Fibroblast of skin of right quadriceps (primary cell): ENCODE measurements at regions not wholly inside any gene's neighbourhood (a gene's known extent, or its start where the extent isn't known, plus 50 kb on each side); places are given as distances from the start of the nearest gene placed in this dataset.

ENCODE experiments used
- DNase-seq: peaks from one replicate; pipeline ENCODE4 v3.0.0-alpha.2; 2013

DNA sequence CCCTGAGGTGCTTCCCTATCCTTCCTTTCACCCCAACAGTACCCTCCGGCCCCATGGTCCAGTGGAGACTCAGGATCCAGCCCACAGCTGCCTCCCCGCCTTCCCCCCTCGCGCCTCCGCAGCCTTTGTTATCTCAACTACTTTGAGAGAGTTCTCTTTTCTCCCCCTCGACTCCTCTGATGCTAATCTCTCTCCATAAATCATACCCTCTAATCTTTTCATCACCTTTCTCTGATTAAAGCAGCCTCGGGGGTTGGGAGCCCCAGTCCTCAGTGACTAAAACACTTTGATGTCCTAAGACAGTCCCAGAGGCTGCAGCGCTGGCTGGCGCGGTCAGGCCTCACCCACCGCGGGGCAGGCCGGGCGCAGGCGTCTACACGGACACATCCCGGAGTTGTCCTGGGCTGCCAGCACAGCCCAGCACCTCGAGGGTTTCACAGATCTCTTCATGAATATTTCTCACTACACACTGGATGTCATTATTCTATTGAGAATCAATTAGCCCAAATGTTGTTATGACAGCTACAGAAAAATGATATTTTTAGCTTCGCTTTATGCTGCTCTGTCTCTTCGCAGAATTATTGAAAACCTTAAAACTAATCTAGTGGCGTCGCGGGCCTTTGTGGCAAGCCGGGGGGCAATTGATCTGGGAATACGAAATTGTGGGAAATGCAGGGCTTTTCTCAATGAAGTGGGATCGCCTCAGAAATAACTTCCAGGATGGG, 289.5 kb downstream of the RRAGC start:
- DNase-seq, result no peak

DNA sequence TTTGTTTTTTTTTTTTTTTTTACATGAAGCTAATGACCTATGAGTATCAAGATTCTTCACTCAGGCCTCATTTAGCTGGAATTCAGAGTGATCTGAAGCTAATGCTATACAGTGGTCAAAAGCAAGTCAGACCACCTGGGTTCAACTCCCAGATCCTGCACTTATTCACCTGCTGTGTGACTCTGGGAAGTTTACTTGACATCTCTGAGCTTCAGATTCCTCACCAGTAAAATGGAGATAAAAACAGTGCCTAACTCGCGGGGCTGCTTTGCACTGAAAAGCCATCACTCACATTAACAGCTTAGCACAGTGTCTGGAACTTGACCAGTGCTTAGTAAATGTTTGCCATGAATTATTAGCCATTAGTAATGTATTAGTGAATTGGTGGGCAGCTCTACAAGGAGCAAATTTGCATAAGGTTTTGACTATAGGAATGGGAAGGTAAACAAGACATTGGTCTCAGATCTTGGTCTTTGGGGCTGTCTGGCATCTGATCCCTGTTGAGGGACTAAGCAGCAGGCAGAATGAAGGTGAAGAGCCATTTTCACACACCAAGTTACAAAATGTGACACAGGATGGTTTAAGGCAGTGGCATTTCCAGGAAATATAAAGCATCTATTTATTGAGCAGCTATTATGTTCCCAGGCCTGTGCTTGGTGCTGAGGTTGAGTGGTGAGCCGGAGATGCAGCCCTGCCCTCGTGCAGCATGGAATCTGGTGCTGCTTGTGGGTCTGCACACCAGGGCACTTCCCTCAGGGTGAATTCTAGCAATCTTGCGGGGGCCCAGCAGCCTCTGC, 291.3 kb downstream of the RRAGC start:
- DNase-seq, result no peak

DNA sequence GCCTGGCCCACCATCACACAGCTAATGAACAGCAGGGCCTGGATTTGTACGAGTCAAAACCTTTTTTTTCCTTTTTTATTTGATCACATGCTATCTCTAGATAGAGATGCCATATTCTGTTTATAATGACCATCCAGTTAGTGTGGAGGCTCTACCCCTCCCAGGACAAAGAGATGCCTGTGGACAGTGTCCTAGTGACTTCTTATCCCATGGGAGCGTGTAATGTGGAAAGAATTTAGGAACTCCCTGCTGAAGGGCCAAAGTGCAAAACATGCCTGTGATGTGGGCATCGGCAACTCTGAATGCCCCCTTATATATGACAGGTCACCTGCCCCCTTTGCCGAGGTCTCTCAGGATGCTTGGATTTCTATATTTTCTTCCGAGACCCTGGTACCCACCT, 292.2 kb downstream of the RRAGC start:
- no peak for DNase-seq

DNA sequence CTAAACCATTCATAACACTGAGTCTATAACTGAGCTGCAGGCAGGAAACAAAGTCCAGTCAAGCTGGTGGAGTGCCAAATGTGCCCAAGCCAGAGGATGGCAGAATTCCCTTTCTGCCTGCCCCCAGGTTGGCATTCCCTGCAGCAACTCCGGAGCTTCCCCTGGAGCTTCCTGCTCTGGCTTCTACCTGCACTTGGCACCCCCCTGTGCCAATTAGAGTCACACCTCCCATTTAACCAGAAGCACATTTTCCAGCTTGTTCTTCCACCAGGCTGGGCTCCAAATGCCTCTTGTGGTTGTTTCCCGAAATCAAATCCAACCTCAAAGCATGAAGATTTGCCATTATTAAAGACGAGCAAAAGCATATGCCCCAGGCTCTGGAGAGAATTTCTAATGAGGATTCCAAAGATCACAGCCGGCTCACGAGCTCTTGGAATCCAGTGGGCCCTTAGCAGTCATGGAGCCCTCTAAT, 294.5 kb downstream of the RRAGC start:
- DNase-seq, result no peak

- DNase-seq, result no peak
Observed at GRCh38 chr1:38563942-38564735, 295.4 kb downstream of the RRAGC start.

DNA sequence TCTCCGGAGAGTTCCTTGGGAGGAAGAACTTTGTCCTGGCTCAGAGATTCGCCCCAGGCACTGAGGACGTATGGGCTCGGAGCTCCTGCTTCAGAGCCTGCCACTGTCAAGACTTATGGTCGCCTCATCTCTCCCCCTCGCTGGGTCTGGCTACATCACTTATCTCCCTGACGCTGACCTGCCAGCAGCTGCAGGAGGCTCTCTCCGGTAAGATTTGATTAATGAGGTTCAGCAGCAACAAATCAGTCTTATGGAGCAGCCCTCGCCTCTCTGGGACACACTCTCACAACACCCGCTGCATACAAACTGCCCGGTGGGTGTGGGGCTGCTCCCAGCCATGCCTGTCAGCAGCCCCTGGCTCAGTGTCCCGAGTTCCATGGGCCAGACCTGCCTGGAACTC, 297.8 kb downstream of the RRAGC start:
- DNase-seq, result no peak

- DNase-seq, result no peak
Observed at GRCh38 chr1:38561110-38561509, 298.5 kb downstream of the RRAGC start.

- no peak for DNase-seq
Observed at GRCh38 chr1:38560457-38560856, 299.1 kb downstream of the RRAGC start.

GRCh38 chr1:38559446-38560165, 300.0 kb downstream of the RRAGC start:
- DNase-seq, result no peak

DNA sequence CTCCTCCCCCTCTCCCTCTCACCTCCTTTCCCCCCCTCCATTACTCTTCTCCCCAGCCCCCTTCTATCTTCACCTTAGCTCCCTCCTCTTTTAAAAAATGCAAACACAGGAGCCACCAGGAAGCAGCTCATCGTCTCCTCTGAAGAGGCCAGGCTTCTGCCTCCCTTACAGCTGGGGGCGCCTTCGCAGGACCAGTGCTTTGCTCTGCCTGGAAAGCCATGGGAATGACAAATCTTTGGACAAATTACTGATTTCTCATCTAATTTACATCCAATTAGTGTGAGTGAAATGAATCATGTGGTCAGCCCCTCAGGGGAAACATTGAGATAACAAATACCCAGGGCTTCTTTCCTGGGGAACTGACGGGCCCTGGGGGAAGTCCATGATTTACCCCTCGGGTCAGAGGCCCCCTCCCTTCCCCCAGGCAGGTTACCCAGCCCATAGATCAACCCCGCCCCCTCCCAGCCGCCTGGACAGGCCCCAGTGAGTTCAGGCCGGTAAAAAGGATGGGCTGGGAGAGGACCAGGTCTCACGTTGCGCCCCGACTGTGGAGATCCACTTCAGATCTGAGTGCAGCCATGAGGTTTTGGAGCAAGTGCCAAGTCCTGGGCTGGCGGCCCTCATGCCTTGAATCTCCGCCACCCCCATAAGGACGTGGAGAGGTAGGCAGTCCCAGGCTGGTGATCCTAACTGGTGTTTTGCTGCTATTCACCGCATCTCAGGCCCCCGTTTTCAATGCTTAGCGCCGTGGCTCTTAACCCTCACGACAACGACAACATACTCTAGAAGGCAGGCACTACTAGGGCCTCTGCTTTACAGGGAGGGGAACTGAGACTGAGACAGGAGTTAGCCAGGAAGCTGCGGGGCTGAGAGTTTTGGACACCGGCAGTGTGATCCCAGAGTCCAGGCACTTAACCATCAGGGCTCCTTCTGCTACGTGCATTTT, 300.8 kb downstream of the RRAGC start:
- no peak for DNase-seq

GRCh38 chr1:38558055-38558454, 301.5 kb downstream of the RRAGC start:
- no peak for DNase-seq

DNA sequence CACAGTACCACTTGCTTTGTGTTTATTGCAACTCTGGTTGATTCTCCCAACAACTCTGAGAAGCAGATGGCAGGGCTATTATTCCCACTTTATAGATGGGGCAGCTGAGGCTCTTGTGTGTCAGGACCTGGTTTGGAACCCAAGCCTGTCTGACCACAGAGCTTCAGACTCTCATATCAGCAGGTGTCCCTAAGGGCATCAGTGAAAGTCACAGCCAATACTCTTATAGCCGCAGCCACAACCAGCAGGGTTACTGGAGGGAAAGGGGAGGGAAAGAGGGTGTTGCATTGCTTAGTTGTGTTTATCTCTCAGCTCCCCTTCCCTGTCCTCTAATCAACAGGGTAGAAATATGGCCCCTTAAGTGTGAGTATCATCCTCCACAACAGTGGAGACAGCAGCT, 304.0 kb downstream of the RRAGC start:
- DNase-seq, result no peak

DNA sequence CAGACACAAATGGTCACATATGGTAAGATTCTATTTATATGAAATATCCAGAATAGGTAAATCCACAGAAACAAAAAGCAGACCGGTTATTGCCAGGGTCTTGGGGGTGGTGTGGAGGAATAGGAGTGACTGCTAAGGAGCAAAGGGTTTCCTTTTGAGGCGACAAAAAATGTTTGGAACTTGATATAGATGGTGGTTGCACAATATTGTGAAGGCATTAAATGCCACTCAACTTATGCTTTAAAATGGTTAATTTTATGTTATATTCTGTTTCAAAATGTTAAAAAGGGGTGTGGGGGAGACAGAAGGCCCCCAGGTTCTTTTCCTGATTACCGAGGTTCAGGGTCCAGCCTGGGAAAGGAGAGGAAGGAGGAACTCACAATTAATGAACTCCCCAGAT, 304.4 kb downstream of the RRAGC start:
- no peak for DNase-seq

- no peak for DNase-seq
Observed at GRCh38 chr1:38551318-38552307, 308.0 kb downstream of the RRAGC start.

DNA sequence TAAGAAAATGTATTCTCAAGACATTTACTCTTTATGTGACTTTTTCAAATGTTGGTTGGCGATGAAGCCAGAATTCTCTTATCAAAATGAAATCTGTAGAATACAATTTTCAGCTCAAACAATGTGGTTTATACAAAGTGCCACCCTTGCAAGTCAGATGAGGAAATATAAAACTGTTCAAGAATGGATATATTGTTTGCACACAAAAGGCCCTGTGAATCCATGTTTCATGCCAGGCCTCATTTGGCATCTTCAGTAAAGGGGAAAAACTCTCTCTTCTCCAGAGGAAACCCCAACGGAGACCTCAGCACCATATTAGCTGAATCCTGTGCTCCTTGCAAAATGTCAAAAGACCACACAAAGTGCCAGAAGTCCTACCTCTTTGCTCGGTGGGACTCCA, 310.4 kb downstream of the RRAGC start:
- no peak for DNase-seq

DNA sequence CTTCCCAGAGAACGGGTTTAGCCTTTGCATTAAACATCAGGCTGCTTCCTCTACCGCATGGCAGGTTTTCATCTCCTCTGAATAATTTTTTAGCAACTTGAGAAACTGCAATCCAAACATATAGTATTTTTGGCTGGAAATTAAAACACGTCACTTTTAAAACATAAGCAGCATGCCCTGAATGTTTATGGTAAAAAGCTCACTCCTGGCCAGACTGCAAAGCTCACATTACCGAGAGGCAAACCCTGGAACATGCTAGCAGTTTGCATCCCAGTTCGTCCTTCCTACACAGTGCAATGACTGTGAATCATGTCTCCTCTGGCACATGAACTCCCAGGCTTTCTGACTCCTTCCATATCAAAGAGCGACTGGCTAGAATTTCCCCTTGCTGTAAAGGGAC, 312.3 kb downstream of the RRAGC start:
- DNase-seq, result no peak

- no peak for DNase-seq
Observed at GRCh38 chr1:38546636-38547035, 312.9 kb downstream of the RRAGC start.

GRCh38 chr1:38541223-38541622, 318.3 kb downstream of the RRAGC start:
- no peak for DNase-seq

DNA sequence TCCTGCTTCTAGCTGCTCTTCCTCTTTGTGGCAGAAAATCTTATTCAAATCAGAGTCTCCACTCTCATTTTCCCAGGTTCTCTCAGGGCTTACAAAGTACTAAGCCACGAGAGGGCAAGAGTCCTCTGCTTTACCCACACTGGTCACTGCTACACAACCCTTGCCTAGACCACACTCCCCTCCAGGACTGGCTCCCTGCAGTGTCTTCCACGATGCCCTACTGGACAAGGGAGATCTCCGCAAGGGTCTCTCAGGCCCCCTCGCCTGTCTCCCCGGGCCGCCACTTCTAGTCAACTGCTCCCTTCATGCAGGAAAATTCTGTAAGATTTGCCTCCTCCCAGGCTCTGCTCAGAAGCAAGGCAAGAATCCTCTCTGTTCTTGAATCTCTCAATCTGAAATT, 319.6 kb downstream of the RRAGC start:
- DNase-seq, result no peak

DNA sequence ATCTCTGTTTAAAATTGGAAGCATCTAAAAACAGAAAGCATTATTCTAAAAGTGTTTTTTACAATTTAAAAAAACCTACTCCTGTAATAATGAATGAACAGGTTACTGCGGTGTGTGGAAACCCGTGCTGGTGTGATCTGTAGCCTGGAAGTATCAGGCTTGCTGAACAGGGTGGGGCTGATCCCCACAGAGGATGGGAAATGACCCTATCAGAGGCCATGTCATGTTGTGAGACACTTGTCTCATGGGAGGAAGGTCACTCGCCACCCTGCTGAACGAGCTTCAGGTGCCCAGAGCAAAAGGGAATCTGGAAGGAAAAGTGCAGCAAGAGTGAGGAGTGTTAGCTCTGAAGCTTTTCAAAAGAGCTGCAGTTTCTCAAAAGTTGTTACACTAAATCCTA, 320.7 kb downstream of the RRAGC start:
- DNase-seq, result no peak
